ENCODE measurements at regions not wholly inside any gene's neighbourhood (a gene's known extent, or its start where the extent isn't known, plus 50 kb on each side); places are given as distances from the start of the nearest gene placed in this dataset.

GRCh38 chr5:58264276-58264675 lies 195.6 kb downstream of the PLK2 start:
- Histone ChIP-seq H3K27ac (ENCODE audit: low read depth, low read length) (no peak overlapping the region), H3K9me3 (ENCODE audit: control insufficient read depth in 3 of 3, low read length in 3 of 3) (no peaks in the 10 kb centered on the region), H3K9ac (ENCODE audit: low read depth in 1 of 3, low read length in 3 of 3) (no peak overlapping the region), H3K27me3 (ENCODE audit: control insufficient read depth in 3 of 3, insufficient read depth in 3 of 3, low read length in 3 of 3) (no peaks in the 10 kb centered on the region), H3K36me3 (ENCODE audit: control insufficient read depth in 3 of 3, insufficient read depth in 3 of 3, low read length in 3 of 3) (no peaks in the 10 kb centered on the region), H3K4me3 (ENCODE audit: low read length in 3 of 3) (no peak overlapping the region), H3K4me1 (ENCODE audit: control insufficient read depth in 3 of 3, insufficient read depth in 3 of 3, low read length in 3 of 3) (peaks cover 4 to 8% (median 6%) of the 10 kb centered on the region in 3 donors)

GRCh38 chr5:58263296-58263695 lies 196.6 kb downstream of the PLK2 start:
- Histone ChIP-seq H3K27ac (ENCODE audit: low read depth, low read length) (no peak overlapping the region), H3K9me3 (ENCODE audit: control insufficient read depth in 3 of 3, low read length in 3 of 3) (no peaks in the 10 kb centered on the region), H3K4me1 (ENCODE audit: control insufficient read depth in 3 of 3, insufficient read depth in 3 of 3, low read length in 3 of 3) (peaks cover 5 to 9% (median 6%) of the 10 kb centered on the region in 3 donors), H3K4me3 (ENCODE audit: low read length in 3 of 3) (no peak overlapping the region), H3K9ac (ENCODE audit: low read depth in 1 of 3, low read length in 3 of 3) (no peak overlapping the region), H3K36me3 (ENCODE audit: control insufficient read depth in 3 of 3, insufficient read depth in 3 of 3, low read length in 3 of 3) (no peaks in the 10 kb centered on the region), H3K27me3 (ENCODE audit: control insufficient read depth in 3 of 3, insufficient read depth in 3 of 3, low read length in 3 of 3) (no peaks in the 10 kb centered on the region)

- H3K27ac ChIP-seq (ENCODE audit: low read depth, low read length), result no peak overlapping the region
Measured at GRCh38 chr5:58262226-58262625, 197.7 kb downstream of the PLK2 start.

GRCh38 chr5:58261605-58262004 lies 198.3 kb downstream of the PLK2 start:
- H3K4me3 ChIP-seq (ENCODE audit: low read length in 3 of 3), result no peak overlapping the region
- no peak overlapping the region for H3K9ac ChIP-seq (ENCODE audit: low read depth in 1 of 3, low read length in 3 of 3)
- H3K27me3 ChIP-seq (ENCODE audit: control insufficient read depth in 3 of 3, insufficient read depth in 3 of 3, low read length in 3 of 3), result no peaks in the 10 kb centered on the region
- H3K27ac ChIP-seq (ENCODE audit: low read depth, low read length), result no peak overlapping the region
- no peaks in the 10 kb centered on the region for H3K9me3 ChIP-seq (ENCODE audit: control insufficient read depth in 3 of 3, low read length in 3 of 3)
- H3K36me3 ChIP-seq (ENCODE audit: control insufficient read depth in 3 of 3, insufficient read depth in 3 of 3, low read length in 3 of 3), result no peaks in the 10 kb centered on the region
- H3K4me1 ChIP-seq (ENCODE audit: control insufficient read depth in 3 of 3, insufficient read depth in 3 of 3, low read length in 3 of 3), result peaks cover 5 to 9% (median 6%) of the 10 kb centered on the region in 3 donors

More at GRCh38 chr5:58262226-58262625, 197.7 kb downstream of the PLK2 start:
- H3K27me3 ChIP-seq (ENCODE audit: control insufficient read depth in 3 of 3, insufficient read depth in 3 of 3, low read length in 3 of 3), result no peaks in the 10 kb centered on the region
- H3K4me3 ChIP-seq (ENCODE audit: low read length in 3 of 3), result no peak overlapping the region
- H3K4me1 ChIP-seq (ENCODE audit: control insufficient read depth in 3 of 3, insufficient read depth in 3 of 3, low read length in 3 of 3), result peaks cover 5 to 9% (median 6%) of the 10 kb centered on the region in 3 donors
- no peak overlapping the region for H3K9ac ChIP-seq (ENCODE audit: low read depth in 1 of 3, low read length in 3 of 3)
- no peaks in the 10 kb centered on the region for H3K36me3 ChIP-seq (ENCODE audit: control insufficient read depth in 3 of 3, insufficient read depth in 3 of 3, low read length in 3 of 3)
- H3K9me3 ChIP-seq (ENCODE audit: control insufficient read depth in 3 of 3, low read length in 3 of 3), result no peaks in the 10 kb centered on the region

- H3K27ac ChIP-seq (ENCODE audit: low read depth, low read length), result peak overlapping the region; percentile 15
- no peak overlapping the region for H3K9ac ChIP-seq (ENCODE audit: low read depth in 1 of 3, low read length in 3 of 3)
- H3K4me3 ChIP-seq (ENCODE audit: low read length in 3 of 3), result peak overlapping the region in 1 of 3 donors; percentile 38
- no peaks in the 10 kb centered on the region for H3K27me3 ChIP-seq (ENCODE audit: control insufficient read depth in 3 of 3, insufficient read depth in 3 of 3, low read length in 3 of 3)
- no peaks in the 10 kb centered on the region for H3K36me3 ChIP-seq (ENCODE audit: control insufficient read depth in 3 of 3, insufficient read depth in 3 of 3, low read length in 3 of 3)
- H3K9me3 ChIP-seq (ENCODE audit: control insufficient read depth in 3 of 3, low read length in 3 of 3), result no peaks in the 10 kb centered on the region
- peaks cover 5 to 9% (median 6%) of the 10 kb centered on the region in 3 donors for H3K4me1 ChIP-seq (ENCODE audit: control insufficient read depth in 3 of 3, insufficient read depth in 3 of 3, low read length in 3 of 3)
Measured at GRCh38 chr5:58260243-58260642, 199.6 kb downstream of the PLK2 start.

GRCh38 chr5:58259685-58260152 lies 200.2 kb downstream of the PLK2 start:
- no peaks in the 10 kb centered on the region for H3K27me3 ChIP-seq (ENCODE audit: control insufficient read depth in 3 of 3, insufficient read depth in 3 of 3, low read length in 3 of 3)
- peak overlapping the region; percentile 15 for H3K27ac ChIP-seq (ENCODE audit: low read depth, low read length)
- peak overlapping the region in 1 of 3 donors; percentile 4 for H3K9ac ChIP-seq (ENCODE audit: low read depth in 1 of 3, low read length in 3 of 3)
- H3K36me3 ChIP-seq (ENCODE audit: control insufficient read depth in 3 of 3, insufficient read depth in 3 of 3, low read length in 3 of 3), result no peaks in the 10 kb centered on the region
- no peaks in the 10 kb centered on the region for H3K9me3 ChIP-seq (ENCODE audit: control insufficient read depth in 3 of 3, low read length in 3 of 3)
- H3K4me3 ChIP-seq (ENCODE audit: low read length in 3 of 3), result peak overlapping the region; percentile 22 to 38 (median 23)
- peaks cover 5 to 9% (median 6%) of the 10 kb centered on the region in 3 donors for H3K4me1 ChIP-seq (ENCODE audit: control insufficient read depth in 3 of 3, insufficient read depth in 3 of 3, low read length in 3 of 3)

GRCh38 chr5:58258984-58259684 lies 200.8 kb downstream of the PLK2 start:
- Histone ChIP-seq H3K9ac (ENCODE audit: low read depth in 1 of 3, low read length in 3 of 3) (no peak overlapping the region), H3K4me3 (ENCODE audit: low read length in 3 of 3) (peak overlapping the region in 1 of 3 donors; percentile 38), H3K36me3 (ENCODE audit: control insufficient read depth in 3 of 3, insufficient read depth in 3 of 3, low read length in 3 of 3) (no peaks in the 10 kb centered on the region), H3K9me3 (ENCODE audit: control insufficient read depth in 3 of 3, low read length in 3 of 3) (no peaks in the 10 kb centered on the region), H3K4me1 (ENCODE audit: control insufficient read depth in 3 of 3, insufficient read depth in 3 of 3, low read length in 3 of 3) (peaks cover 5 to 9% (median 6%) of the 10 kb centered on the region in 3 donors), H3K27me3 (ENCODE audit: control insufficient read depth in 3 of 3, insufficient read depth in 3 of 3, low read length in 3 of 3) (no peaks in the 10 kb centered on the region), H3K27ac (ENCODE audit: low read depth, low read length) (no peak overlapping the region)

- Histone ChIP-seq H3K27me3 (ENCODE audit: control insufficient read depth in 3 of 3, insufficient read depth in 3 of 3, low read length in 3 of 3) (no peaks in the 10 kb centered on the region), H3K4me3 (ENCODE audit: low read length in 3 of 3) (no peak overlapping the region), H3K9me3 (ENCODE audit: control insufficient read depth in 3 of 3, low read length in 3 of 3) (no peaks in the 10 kb centered on the region), H3K4me1 (ENCODE audit: control insufficient read depth in 3 of 3, insufficient read depth in 3 of 3, low read length in 3 of 3) (peaks cover 5 to 9% (median 6%) of the 10 kb centered on the region in 3 donors), H3K36me3 (ENCODE audit: control insufficient read depth in 3 of 3, insufficient read depth in 3 of 3, low read length in 3 of 3) (no peaks in the 10 kb centered on the region), H3K27ac (ENCODE audit: low read depth, low read length) (no peak overlapping the region), H3K9ac (ENCODE audit: low read depth in 1 of 3, low read length in 3 of 3) (no peak overlapping the region)
Measured at GRCh38 chr5:58255970-58256369, 203.9 kb downstream of the PLK2 start.

- Histone ChIP-seq H3K9ac (ENCODE audit: low read depth in 1 of 3, low read length in 3 of 3) (no peak overlapping the region), H3K36me3 (ENCODE audit: control insufficient read depth in 3 of 3, insufficient read depth in 3 of 3, low read length in 3 of 3) (no peaks in the 10 kb centered on the region), H3K27ac (ENCODE audit: low read depth, low read length) (no peak overlapping the region), H3K4me1 (ENCODE audit: control insufficient read depth in 3 of 3, insufficient read depth in 3 of 3, low read length in 3 of 3) (peaks cover 5 to 9% (median 6%) of the 10 kb centered on the region in 3 donors), H3K27me3 (ENCODE audit: control insufficient read depth in 3 of 3, insufficient read depth in 3 of 3, low read length in 3 of 3) (no peaks in the 10 kb centered on the region), H3K9me3 (ENCODE audit: control insufficient read depth in 3 of 3, low read length in 3 of 3) (no peaks in the 10 kb centered on the region), H3K4me3 (ENCODE audit: low read length in 3 of 3) (no peak overlapping the region)
Measured at GRCh38 chr5:58255386-58255785, 204.5 kb downstream of the PLK2 start.

- H3K27ac ChIP-seq (ENCODE audit: low read depth, low read length), result no peak overlapping the region
- no peaks in the 10 kb centered on the region for H3K36me3 ChIP-seq (ENCODE audit: control insufficient read depth in 3 of 3, insufficient read depth in 3 of 3, low read length in 3 of 3)
- H3K4me1 ChIP-seq (ENCODE audit: control insufficient read depth in 3 of 3, insufficient read depth in 3 of 3, low read length in 3 of 3), result peaks cover 0 to 4% (median 0%) of the 10 kb centered on the region in 3 donors
- H3K9me3 ChIP-seq (ENCODE audit: control insufficient read depth in 3 of 3, low read length in 3 of 3), result no peaks in the 10 kb centered on the region
- no peak overlapping the region for H3K4me3 ChIP-seq (ENCODE audit: low read length in 3 of 3)
- no peaks in the 10 kb centered on the region for H3K27me3 ChIP-seq (ENCODE audit: control insufficient read depth in 3 of 3, insufficient read depth in 3 of 3, low read length in 3 of 3)
- H3K9ac ChIP-seq (ENCODE audit: low read depth in 1 of 3, low read length in 3 of 3), result no peak overlapping the region
Measured at GRCh38 chr5:58248221-58248620, 211.7 kb downstream of the PLK2 start.

All from skeletal muscle tissue (tissue), 3 donors.